ENCODE measurements at regions not wholly inside any gene's neighbourhood (a gene's known extent, or its start where the extent isn't known, plus 50 kb on each side); places are given as distances from the start of the nearest gene placed in this dataset.
A peak's percentile ranks its signal among the peaks of the same experiment; 100 is the strongest.
"Not testable (repeated sequence)": the region's sequence is repeated elsewhere in the genome, so short reads cannot be mapped to it uniquely, and the experiment has no call there.

DNA sequence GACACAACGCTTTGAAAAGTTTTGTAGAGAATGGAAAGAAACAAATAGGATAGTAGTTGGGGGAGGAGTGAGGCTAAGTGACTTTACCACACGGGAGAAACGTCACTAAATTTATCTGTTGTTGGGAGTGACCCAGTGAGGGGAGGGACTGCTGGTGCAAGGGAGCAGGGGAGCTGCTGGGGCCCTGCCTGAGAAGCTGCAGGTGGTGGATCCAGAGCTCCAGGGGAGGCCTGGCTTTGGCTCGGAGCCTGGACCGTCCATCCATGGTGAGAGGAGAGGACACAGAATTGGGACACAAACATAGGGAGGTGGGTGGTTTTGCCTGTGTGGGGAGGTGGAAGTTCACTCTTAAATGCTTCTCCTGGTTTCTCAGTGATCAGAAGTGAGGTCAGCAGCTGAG is 107.6 kb downstream of the GOSR1 start:
- Histone ChIP-seq H2BK120ac (ENCODE audit: low read depth, low read length) (no peak overlapping the region), H4K8ac (ENCODE audit: low read length) (no peak overlapping the region), H3K4me2 (ENCODE audit: low read length, poor library complexity, severe bottlenecking) (peak overlapping the region; percentile 9), H2BK12ac (ENCODE audit: low read length in 2 of 2) (no peak overlapping the region), H3K27me3 (ENCODE audit: control insufficient read depth in 1 of 2, insufficient read depth in 1 of 2, low read length in 2 of 2) (no peaks in the 10 kb centered on the region), H3K18ac (ENCODE audit: low read depth in 1 of 2, low read length in 2 of 2) (no peak overlapping the region), H2AFZ (ENCODE audit: low read depth, low read length) (no peak overlapping the region), H3K9me3 (ENCODE audit: control insufficient read depth, low read length) (no peaks in the 10 kb centered on the region), H4K91ac (ENCODE audit: low read length) (no peak overlapping the region), H2BK15ac (ENCODE audit: low read depth, poor library complexity, severe bottlenecking) (no peak overlapping the region), H3K27ac (ENCODE audit: low read length, poor library complexity, severe bottlenecking) (no peak overlapping the region), H3K9ac (ENCODE audit: low read length) (no peak overlapping the region), H3K4me3 (ENCODE audit: insufficient read depth in 1 of 2, low read depth in 1 of 2, low read length in 2 of 2) (no peak overlapping the region), H3K23ac (ENCODE audit: low read length in 2 of 2) (no peak overlapping the region), H3K14ac (ENCODE audit: low read length in 2 of 2) (no peak overlapping the region), H2AK5ac (ENCODE audit: low read length, severe bottlenecking) (no peak overlapping the region), H2BK5ac (ENCODE audit: low read depth, low read length, poor library complexity, severe bottlenecking) (no peak overlapping the region), H3K4ac (ENCODE audit: low read depth in 1 of 2, low read length in 2 of 2) (no peak overlapping the region), H3K36me3 (ENCODE audit: control insufficient read depth in 1 of 2, insufficient read depth in 2 of 2, low read depth in 1 of 2, low read length in 2 of 2) (no peaks in the 10 kb centered on the region), H3K4me1 (ENCODE audit: control insufficient read depth, insufficient read depth, low read depth, low read length) (no peaks in the 10 kb centered on the region), H3K79me1 (replicated peaks; ENCODE audit: low read length, poor library complexity, severe bottlenecking) (no peaks in the 10 kb centered on the region)
- 71% methylated on average over 5 of the region's 5 CpGs for WGBS
- no peak for DNase-seq

DNA sequence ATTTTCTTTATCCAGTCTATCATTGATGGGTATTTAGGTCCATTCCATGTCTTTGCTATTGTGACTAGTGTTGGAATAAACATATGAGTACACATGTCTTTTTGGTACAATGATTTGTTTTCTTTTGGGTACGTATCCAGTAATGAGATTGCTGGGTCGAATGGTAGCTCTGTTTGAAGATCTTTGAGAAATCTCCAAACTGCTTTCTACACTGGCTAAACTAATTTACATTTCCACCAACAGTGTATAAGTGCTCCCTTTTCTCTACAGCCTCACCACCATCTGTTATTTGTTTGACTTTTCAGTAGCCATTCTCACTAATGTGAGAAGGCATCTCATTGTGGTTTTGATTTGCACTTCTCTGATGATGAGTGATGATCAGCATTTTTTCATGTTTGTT is 103.7 kb downstream of the GOSR1 start:
- no peak overlapping the region for H4K8ac ChIP-seq (ENCODE audit: low read length)
- H3K14ac ChIP-seq (ENCODE audit: low read length in 2 of 2): no peak overlapping the region
- H3K9me3 ChIP-seq (ENCODE audit: control insufficient read depth, low read length): no peaks in the 10 kb centered on the region
- H3K4ac ChIP-seq (ENCODE audit: low read depth in 1 of 2, low read length in 2 of 2): no peak overlapping the region
- H2BK15ac ChIP-seq (ENCODE audit: low read depth, poor library complexity, severe bottlenecking): no peak overlapping the region
- H3K36me3 ChIP-seq (ENCODE audit: control insufficient read depth in 1 of 2, insufficient read depth in 2 of 2, low read depth in 1 of 2, low read length in 2 of 2): no peaks in the 10 kb centered on the region
- no peak overlapping the region for H3K18ac ChIP-seq (ENCODE audit: low read depth in 1 of 2, low read length in 2 of 2)
- no peaks in the 10 kb centered on the region for H3K79me1 ChIP-seq (replicated peaks; ENCODE audit: low read length, poor library complexity, severe bottlenecking)
- no peaks in the 10 kb centered on the region for H3K4me1 ChIP-seq (ENCODE audit: control insufficient read depth, insufficient read depth, low read depth, low read length)
- H3K4me2 ChIP-seq (ENCODE audit: low read length, poor library complexity, severe bottlenecking): no peak overlapping the region
- no peak for DNase-seq
- H3K23ac ChIP-seq (ENCODE audit: low read length in 2 of 2): no peak overlapping the region
- H4K91ac ChIP-seq (ENCODE audit: low read length): no peak overlapping the region
- WGBS: 100% methylated on average over 1 of the region's 2 CpGs
- H2BK5ac ChIP-seq (ENCODE audit: low read depth, low read length, poor library complexity, severe bottlenecking): no peak overlapping the region
- H3K27me3 ChIP-seq (ENCODE audit: control insufficient read depth in 1 of 2, insufficient read depth in 1 of 2, low read length in 2 of 2): peaks cover 0 to 10% of the 10 kb centered on the region in 2 experiments
- H3K4me3 ChIP-seq (ENCODE audit: insufficient read depth in 1 of 2, low read depth in 1 of 2, low read length in 2 of 2): no peak overlapping the region
- H3K9ac ChIP-seq (ENCODE audit: low read length): no peak overlapping the region
- H2AK5ac ChIP-seq (ENCODE audit: low read length, severe bottlenecking): no peak overlapping the region
- H3K27ac ChIP-seq (ENCODE audit: low read length, poor library complexity, severe bottlenecking): no peak overlapping the region
- H2BK12ac ChIP-seq (ENCODE audit: low read length in 2 of 2): no peak overlapping the region
- H2BK120ac ChIP-seq (ENCODE audit: low read depth, low read length): no peak overlapping the region
- no peak overlapping the region for H2AFZ ChIP-seq (ENCODE audit: low read depth, low read length)

DNA sequence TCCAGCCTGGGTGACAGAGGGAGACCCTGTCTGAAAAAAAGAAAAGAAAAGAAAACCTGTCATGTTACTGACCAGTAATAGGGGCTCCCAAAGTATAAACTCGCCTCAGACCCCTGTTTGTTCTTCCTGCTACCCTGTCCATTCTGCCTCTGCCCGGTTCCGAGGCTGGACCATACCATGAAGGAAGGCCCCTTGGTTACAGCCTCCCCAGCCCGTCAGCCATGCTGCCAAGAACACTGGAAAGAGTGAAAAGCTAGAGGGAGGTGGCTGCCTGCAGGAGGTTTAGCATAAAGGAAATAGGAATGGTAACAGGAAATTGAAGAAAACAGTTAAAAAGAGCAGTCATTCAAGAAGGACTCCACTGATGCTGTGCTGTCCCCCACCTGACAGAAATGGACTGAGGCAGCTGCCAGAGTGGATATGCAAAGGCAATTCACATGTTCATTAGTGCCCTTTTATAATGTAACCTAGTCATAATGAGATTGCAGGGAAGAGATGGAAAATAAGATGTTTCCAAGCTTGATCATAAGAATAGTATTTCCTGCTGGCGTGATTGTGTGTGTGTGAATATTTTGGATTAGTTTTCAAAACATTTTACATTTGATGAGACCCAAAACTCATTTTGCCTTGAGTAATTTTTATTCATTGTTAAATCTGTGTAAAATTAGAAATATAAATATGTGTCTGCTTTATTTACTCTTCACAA is 102.6 kb downstream of the GOSR1 start:
- Histone ChIP-seq H3K18ac (ENCODE audit: low read depth in 1 of 2, low read length in 2 of 2) (no peak overlapping the region), H3K4me2 (ENCODE audit: low read length, poor library complexity, severe bottlenecking) (no peak overlapping the region)
- 83% methylated on average over 3 of the region's 5 CpGs for WGBS

DNA sequence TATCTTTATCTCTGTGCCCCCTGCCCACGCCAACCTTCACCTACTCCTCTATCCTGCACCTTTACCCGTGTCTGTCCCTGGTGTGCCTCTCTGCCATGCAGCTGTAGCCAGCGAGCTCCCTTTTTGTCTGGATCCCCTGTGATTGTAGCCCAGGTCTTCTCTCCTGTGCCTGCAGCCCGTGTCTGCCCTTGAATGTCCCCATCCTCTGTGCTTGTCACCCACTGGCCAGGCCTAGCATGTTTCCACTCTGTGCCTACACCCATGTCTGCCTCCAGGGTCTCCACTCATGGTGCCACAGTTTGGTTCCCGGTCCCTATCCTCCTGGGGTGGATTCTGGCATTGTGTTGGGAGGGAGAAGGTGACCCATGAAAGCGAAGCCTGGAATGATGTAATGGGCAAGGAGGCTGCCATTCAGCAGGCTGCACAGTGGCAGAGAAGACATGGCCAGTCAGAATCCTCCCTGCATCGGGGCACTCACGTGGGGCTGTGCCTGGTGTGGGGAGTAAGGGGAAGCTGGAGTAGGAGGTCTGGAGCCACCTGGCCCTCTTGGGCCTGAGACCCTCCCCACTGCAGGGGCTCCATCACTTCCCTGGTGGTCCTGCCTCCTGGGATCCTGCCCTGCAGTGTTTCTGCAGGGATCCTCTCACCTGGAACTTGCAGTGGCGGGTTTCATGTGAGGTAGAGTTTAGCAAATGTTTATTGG is 101.0 kb downstream of the GOSR1 start:
- H3K79me1 ChIP-seq (replicated peaks; ENCODE audit: low read length, poor library complexity, severe bottlenecking); DNase-seq; H4K8ac ChIP-seq (ENCODE audit: low read length); H3K18ac ChIP-seq (ENCODE audit: low read depth in 1 of 2, low read length in 2 of 2); H2AK5ac ChIP-seq (ENCODE audit: low read length, severe bottlenecking); H2BK5ac ChIP-seq (ENCODE audit: low read depth, low read length, poor library complexity, severe bottlenecking); H2BK15ac ChIP-seq (ENCODE audit: low read depth, poor library complexity, severe bottlenecking); H3K36me3 ChIP-seq (ENCODE audit: control insufficient read depth in 1 of 2, insufficient read depth in 2 of 2, low read depth in 1 of 2, low read length in 2 of 2); H3K9me3 ChIP-seq (ENCODE audit: control insufficient read depth, low read length); H3K9ac ChIP-seq (ENCODE audit: low read length); H2AFZ ChIP-seq (ENCODE audit: low read depth, low read length); H2BK12ac ChIP-seq (ENCODE audit: low read length in 2 of 2); H3K14ac ChIP-seq (ENCODE audit: low read length in 2 of 2); H3K4me1 ChIP-seq (ENCODE audit: control insufficient read depth, insufficient read depth, low read depth, low read length); H3K4ac ChIP-seq (ENCODE audit: low read depth in 1 of 2, low read length in 2 of 2); H3K27me3 ChIP-seq (ENCODE audit: control insufficient read depth in 1 of 2, insufficient read depth in 1 of 2, low read length in 2 of 2); H3K23ac ChIP-seq (ENCODE audit: low read length in 2 of 2); H3K4me2 ChIP-seq (ENCODE audit: low read length, poor library complexity, severe bottlenecking); H4K91ac ChIP-seq (ENCODE audit: low read length); H2BK120ac ChIP-seq (ENCODE audit: low read depth, low read length); H3K27ac ChIP-seq (ENCODE audit: low read length, poor library complexity, severe bottlenecking); H3K4me3 ChIP-seq (ENCODE audit: insufficient read depth in 1 of 2, low read depth in 1 of 2, low read length in 2 of 2): not testable (repeated sequence)
- WGBS: 90% methylated on average over 8 of the region's 9 CpGs

More for the DNA sequence above, 102.6 kb downstream of the GOSR1 start:
- no peak for DNase-seq
- Histone ChIP-seq H3K79me1 (replicated peaks; ENCODE audit: low read length, poor library complexity, severe bottlenecking) (no peaks in the 10 kb centered on the region), H3K27me3 (ENCODE audit: control insufficient read depth in 1 of 2, insufficient read depth in 1 of 2, low read length in 2 of 2) (peaks cover 0 to 10% of the 10 kb centered on the region in 2 experiments), H2BK12ac (ENCODE audit: low read length in 2 of 2) (no peak overlapping the region), H4K8ac (ENCODE audit: low read length) (no peak overlapping the region), H3K4me3 (ENCODE audit: insufficient read depth in 1 of 2, low read depth in 1 of 2, low read length in 2 of 2) (no peak overlapping the region), H2AFZ (ENCODE audit: low read depth, low read length) (no peak overlapping the region), H3K27ac (ENCODE audit: low read length, poor library complexity, severe bottlenecking) (no peak overlapping the region), H2BK5ac (ENCODE audit: low read depth, low read length, poor library complexity, severe bottlenecking) (no peak overlapping the region), H2BK15ac (ENCODE audit: low read depth, poor library complexity, severe bottlenecking) (no peak overlapping the region), H3K4ac (ENCODE audit: low read depth in 1 of 2, low read length in 2 of 2) (no peak overlapping the region), H3K4me1 (ENCODE audit: control insufficient read depth, insufficient read depth, low read depth, low read length) (no peaks in the 10 kb centered on the region), H3K9me3 (ENCODE audit: control insufficient read depth, low read length) (no peaks in the 10 kb centered on the region), H4K91ac (ENCODE audit: low read length) (no peak overlapping the region), H2AK5ac (ENCODE audit: low read length, severe bottlenecking) (no peak overlapping the region), H3K36me3 (ENCODE audit: control insufficient read depth in 1 of 2, insufficient read depth in 2 of 2, low read depth in 1 of 2, low read length in 2 of 2) (no peaks in the 10 kb centered on the region), H2BK120ac (ENCODE audit: low read depth, low read length) (no peak overlapping the region), H3K23ac (ENCODE audit: low read length in 2 of 2) (no peak overlapping the region), H3K9ac (ENCODE audit: low read length) (no peak overlapping the region), H3K14ac (ENCODE audit: low read length in 2 of 2) (no peak overlapping the region)

Data from mesenchymal stem cell (in vitro differentiated cells and primary cell).